Stimulated activated CD8-positive, alpha-beta memory T cell treated with anti-CD3 and anti-CD28 coated beads, Interleukin-7, amount 100 ng/mL, for 48 hours (primary cell): ENCODE measurements at regions not wholly inside any gene's neighbourhood (a gene's known extent, or its start where the extent isn't known, plus 50 kb on each side); places are given as distances from the start of the nearest gene placed in this dataset.

Experiments used
- DNase-seq, 2 donors: peaks; one replicate each; pipeline ENCODE4 v3.0.0-alpha.2; 2020; ENCODE audit warnings: low read depth in 1 of 2; ENCODE audit errors: extremely low read depth in 1 of 2

DNA sequence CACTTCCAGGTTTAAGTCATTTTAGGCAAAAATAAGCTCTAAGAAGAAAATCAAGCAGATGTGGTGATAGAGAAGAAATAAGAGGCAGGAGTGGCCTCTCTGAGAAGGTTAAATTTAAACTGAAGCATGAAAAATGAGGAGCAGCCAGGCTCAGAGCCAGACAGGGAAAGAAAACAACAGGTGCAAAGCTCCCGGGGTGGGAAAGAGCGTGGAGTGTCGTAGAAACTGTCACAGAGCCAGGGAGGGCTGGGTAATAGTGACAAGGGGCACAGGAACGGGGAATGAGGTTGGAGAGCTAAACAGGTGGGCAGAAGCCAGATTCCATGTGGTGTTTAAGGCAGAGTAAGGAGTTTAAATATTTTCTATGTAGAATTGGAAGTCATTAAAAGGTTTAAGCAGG, 132.1 kb upstream of the BLID start:
- no peak for DNase-seq

DNA sequence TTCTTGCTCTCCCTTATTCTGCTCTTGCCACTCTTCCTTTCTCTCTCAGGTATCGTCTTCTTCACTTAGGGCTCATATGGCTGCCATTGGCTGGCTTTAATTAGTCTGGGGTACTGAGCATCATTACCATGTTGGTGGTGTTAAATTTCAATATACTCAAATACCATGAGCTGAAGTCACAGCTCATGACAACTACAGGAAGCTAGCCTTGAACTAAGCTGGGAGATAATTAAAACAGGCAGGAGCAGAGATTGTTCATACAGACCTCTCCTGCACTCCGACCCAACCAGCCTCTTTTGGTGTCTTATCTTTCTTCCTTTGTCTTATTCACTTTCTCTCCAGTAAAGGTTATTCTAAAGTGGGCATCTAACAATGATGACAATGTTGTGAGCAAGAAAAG, 130.9 kb upstream of the BLID start:
- no peak for DNase-seq

DNA sequence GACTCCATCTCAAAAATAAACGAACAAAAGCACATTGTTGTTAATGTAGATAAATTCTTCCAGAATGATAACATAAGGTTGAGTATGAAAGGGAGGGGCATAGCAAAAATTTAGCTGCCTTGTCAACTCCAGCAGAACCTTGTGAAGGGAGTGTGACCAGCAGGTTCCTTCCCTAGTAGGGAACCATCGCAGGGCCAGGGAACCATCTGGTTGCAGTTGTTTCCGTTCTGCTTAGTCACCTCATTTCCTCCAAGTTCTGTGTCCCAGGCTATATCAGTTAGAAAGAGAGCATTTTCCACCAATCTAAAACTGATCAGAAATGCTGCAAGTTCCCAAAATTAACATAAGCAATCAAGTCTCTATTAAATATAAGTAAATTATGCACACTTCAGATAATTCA, 126.7 kb upstream of the BLID start:
- DNase-seq = no peak

DNA sequence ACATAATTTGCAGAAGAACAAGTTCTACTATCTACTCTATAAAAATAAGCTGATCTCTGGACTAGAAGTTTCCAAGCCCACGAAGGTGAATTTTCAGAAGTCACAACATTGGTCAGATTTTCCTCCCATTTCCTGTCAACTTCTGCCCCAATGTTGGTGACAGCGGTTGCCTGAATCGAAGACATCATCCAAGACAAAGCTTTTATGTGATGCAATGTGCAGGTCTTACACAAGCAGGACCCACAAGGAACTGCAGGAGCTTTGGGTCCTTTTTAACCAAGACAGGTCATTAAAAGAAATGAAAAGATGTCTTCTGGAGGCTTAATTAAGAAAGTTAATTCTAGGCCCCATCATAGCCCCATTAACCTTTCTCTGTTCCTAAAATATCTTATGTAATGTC, 125.6 kb upstream of the BLID start:
- no peak for DNase-seq

DNA sequence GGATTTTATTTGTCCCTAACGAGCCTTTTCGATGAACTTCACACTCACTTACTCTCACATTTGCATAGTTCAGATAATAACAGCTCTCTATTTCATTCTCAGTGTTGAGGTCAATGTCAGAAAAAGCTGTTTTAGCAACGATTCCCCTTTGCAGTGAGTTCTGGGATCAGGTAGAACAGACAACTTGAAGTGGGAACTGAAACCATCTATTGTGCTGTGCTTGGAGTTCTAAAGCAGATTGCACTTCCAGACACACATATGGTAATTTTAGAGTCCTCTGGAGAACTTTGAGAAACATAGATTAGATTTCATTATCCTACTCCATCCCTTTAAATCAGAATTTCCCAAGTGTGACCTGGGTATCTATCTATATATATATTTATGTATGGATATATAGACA, 124.6 kb upstream of the BLID start:
- no peak for DNase-seq

DNA sequence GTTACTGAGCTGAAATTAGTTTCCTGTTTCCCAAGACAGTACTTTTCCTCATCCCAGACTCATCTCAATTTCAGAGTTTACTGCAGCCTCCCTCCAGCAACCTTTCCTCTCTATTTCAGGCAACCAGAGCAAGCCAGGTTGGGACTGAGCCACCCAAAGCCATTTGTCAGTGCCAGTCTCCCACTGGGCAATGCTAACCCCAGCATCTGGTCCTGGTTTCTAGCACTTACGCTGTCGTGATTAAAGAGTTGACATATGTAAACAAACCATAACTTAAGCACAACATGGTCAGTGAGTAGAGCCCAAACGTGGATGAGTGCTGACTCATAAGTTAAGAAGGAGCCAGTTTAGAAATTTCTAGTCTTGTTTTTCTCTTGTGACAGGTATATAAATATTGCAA, 119.6 kb upstream of the BLID start:
- DNase-seq = no peak

DNA sequence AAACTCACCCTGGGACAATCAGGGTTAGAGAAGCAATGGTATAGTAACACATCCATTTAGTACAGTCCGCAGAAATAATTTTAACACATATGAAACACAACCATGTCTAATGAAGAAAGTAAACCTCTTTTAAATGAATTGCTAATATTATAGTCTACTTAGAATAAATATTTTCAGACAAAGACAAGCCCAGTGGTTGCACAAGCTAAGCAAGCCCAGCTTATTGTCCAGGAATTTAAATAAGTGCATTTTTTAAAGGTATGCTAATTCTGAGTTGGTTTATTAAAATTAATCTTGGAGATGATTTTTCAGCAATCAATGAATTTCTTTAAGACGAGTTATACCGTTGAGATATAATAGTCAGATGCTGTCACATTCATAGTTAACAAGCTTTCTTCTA, 118.8 kb upstream of the BLID start:
- DNase-seq = no peak

DNA sequence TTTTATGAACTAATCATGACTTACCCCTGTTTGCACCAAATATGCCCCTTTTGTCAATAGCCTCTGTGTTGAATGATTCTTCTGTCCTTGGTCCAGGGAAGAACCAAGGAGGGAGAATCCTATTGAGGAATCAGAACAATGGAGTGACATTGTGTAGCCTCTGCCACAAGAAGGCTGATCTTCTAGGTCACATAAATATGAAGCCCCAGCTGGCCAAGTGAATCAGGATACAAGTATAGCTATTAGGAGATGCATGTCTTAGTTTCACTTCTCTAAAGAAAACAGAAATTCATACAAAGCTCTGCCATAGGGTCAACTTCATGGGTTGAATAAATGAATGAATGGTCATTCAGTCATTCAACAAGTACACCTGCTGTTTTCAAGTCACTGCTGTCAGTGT, 118.2 kb upstream of the BLID start:
- no peak for DNase-seq

DNA sequence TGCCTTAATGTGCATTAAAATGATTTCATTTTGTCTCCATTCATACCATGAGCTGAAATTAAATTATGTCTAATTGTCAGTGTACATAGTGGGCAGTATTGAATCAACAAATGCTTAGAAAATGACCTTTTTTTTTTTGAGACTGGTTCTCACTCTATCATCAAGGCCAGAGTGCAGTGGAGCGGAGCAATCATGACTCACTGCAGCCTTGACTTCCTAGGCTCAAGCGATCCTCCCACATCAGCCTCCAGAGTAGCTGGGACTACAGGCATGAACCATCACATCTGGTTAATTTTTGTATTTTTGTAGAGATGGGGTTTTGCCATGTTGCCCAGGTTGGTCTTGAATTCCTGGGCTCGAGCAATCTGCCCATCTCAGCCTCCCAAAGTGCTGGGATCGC, 117.0 kb upstream of the BLID start:
- no peak for DNase-seq

DNA sequence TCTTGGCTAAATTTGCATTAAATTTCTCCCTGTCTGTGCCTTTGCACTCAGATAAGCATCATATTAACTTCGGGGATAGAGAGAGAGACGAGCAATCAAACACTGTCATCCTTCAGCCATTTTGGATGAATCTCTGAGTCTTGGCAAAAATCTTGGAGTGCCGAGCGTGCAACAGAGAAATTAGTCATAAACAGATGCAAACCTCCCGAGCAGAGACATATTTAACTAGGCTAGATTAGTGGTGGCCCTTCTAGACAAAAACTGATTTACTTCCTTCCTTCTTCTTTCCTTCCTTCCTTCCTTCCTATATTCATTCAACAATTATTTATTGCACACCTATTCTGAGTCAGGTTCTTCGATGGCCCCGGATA, 114.4 kb upstream of the BLID start:
- no peak for DNase-seq

DNA sequence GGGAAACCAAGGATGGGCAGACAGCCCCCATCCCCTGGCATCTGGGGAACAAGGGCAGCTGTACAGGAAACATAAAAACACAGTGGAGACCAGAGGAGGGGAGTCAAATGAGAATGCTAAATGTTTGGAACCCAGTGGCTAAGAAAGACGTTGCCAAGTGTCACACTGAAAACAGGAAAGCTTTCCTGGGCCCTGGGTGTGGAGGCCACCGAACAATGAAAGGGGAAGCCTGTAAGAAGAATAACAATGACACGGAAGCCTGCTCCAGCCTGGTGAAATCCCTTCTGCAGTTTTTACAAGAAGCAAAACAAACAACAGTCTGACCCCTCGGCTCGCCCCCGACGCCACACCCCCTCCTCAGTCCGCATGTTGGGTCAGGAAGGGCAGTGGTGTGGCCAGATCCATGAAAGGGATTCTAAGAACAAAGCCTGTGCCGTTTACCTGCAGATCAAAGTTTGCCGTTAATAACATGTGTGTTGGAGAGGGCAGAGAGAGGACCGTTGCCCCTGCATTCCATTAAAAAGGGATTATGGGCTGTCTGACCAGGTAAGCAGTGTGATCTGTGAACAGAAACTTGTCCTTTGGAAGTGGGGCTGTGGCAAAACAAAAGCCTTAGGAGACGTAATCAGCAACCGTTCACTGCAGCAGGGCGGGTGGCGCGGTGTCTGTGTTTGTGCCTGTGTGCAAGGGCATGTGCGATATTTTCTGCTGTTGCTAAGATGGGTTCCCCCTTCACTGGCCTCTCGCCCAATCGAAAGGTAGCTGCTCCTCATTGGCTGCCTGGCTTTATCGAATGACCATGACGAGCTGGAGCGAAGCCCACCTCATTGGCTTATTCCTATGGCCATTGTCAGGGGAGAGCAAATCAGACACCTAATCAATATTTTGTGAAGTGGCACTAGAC, 113.7 kb upstream of the BLID start:
- no peak for DNase-seq

DNA sequence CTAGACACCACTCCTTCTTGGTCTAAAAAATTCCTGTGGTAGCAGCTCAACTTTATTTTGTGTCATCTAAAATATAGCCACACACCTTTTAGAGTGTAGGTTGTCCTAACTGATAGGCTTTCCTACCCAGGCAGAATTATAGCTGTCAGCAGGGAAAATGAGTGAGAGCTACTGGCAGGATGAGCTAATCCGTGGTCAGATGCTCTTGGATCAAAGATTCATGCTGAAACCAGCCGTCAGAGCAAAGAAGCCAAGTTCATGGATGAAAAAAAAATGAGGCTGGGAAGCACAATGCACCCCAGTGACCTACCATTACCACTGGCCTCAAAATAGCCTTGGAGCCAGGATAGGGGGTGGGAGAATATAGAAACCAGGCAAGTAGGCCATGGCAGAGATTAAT, 113.1 kb upstream of the BLID start:
- no peak for DNase-seq

DNA sequence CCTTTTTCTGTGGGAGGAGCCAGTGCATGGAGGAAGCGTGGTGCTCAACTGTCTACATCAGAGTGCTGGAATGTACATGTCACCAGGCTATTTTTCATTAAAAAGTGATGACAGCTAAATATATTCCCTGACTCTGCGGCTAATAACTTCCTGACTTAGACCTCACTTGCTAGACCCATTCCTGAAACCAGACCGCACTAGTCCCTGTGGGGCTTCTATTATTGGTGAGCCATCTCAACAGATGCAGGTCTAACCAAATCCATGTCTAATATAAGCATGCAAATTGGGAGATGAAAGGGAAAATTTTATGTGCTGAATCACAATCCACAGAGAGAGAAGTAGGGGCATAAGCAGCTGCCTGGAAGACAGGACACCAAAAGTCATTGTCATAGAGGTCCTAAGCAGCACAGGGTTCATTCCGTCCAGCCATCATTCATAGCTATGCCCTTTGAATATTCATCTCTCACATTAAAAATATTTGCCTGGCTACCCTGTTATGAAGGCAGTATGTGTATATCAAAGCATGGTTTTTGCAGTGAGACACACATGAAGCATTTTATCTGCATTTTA, 110.9 kb upstream of the BLID start:
- no peak for DNase-seq

DNA sequence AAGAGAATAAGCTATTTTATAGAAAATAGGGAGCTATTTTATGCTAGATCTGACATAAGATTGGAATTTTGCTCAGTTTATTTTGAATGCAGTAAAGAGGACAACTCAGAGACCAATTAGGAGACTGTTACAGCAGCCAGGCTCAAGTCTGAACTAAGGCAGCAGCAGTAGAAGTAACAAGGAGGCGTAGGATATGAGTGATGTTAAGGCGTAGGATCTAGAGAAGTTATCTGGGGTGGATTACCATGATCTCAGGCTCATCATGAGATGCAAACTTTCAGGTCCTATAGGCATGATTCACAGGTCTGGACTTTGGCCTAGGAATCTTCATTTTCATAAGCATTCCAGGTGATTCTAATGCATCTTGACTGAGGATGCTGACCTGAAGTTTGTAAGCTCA, 108.9 kb upstream of the BLID start:
- DNase-seq = no peak

DNA sequence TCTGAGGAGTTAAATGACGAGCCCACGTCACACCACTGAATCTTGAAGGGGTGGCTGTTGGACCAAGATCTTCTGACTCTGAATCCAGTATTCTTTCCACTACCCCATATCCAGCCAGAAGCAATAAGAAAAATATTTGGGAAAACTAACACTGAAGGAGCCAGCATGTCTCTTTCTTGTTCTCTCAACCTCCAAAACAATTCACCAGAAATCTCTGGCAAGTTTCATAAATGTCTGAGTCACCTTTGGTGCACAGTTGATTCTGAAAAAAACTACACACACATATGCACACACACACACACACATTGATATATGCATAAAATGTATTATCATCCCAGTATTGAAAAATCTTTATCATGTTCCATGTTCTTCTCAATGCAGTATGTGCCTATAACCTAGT, 104.3 kb upstream of the BLID start:
- no peak for DNase-seq

DNA sequence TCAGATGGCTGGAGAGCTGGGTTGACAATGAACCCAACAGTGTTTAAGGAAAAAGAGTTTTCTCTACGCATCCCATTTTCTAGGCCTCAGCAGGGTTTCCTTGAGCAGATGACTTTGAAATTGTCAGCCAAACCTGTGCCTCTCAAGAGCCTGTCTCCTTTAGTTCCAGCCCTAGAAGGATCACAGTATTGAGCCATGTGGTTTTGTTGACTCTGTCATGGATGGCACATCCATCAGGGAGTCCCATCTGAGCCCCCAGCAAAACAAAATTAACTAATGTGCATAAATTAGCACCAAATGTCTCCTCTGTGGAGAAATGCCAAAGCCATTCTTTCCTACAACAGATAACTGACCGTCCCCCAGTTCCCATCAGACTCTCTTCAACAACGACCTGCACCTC, 103.8 kb upstream of the BLID start:
- DNase-seq = no peak

DNA sequence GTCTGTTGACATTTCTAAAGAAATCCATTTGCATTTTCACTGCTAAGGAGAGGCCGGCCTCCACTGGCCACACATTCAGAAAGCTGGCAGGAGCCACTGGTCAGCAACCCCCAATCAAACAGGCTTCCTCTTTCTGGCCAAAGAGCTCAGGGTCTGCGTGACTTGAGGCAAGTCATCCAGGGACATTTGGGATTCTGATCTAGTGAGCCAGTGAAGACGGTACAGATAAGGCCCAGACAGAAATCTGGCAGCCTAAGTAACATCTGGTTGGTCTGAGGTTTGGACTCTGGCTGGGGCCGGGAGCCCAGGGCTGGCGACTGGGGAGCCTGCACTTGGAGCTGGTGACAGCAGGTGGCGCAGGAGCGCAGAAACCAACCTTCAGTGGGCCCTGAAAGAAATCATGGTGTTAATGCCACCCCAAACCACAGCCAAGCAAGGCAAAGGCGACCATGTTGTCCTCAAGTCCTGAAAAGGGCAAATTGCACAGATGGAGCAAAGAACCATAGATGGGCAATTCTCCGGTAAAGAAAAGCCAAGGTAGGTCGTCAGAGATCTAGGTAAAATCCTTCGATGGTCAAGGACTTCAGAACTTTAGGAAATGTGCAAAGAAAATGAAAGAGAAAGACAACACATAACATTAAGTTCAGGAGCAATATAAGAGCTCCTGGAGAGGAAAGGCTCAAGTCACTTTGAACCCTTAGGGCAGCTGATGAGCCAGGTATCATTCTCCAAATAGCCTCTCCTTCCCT, 99.4 kb upstream of the BLID start:
- DNase-seq = peak in 1 of 2 donors; percentile 7

DNA sequence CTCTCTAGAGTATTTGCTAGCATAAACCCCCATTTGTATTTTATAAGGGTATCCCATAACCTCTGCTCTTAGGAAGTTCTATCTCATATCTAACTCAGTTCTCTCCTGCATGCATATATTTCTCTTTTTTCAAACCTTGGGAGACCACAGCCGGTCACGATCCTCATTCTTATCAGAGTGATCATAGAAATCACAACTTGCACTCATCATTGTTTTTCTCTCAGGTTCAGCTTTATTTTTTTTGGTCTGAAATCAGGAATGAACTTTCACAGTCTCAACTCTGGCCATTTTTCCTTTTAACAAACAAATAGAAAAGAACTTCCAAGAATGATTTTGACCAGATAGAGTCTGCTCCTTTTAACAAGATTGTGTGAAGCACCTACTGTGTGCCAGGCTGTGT, 98.6 kb upstream of the BLID start:
- DNase-seq = no peak

DNA sequence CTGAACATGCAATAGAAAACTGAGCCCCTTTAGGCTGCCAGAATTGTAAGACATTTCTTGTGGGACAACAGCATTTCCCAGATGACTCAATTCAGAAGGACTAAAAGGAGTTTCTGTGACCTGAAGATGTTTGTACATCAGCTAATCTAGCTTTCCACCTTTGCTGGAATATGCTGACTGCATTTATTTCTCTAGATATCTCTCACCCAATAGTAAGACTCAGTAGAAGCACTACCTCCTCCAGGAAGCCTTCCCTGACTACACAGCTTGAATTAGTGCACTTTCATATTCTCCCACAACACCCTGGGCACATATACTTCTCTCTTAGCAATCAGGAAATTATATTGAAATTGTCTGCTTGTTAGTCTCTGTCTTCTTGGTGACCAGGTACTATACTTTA, 98.1 kb upstream of the BLID start:
- no peak for DNase-seq

DNA sequence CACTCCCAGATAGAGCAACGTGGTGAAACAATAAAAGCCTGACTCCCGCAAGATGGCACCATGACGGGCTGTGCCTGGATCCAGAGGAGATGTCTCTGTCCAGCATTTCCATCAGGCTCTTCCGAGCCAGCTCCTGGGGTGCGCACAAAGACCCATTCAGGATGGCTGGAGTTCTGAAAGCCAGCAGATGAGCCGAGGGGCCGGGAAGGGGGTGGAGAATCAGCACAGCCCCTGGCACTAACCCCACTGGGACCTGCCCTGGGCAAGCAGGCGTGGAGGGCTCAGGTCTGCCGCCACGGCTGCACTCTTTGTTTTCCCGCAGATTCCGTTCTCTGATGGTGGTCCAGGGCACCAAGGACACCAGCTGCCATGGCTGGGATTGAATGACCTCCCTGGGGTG, 97.2 kb upstream of the BLID start:
- DNase-seq = no peak

DNA sequence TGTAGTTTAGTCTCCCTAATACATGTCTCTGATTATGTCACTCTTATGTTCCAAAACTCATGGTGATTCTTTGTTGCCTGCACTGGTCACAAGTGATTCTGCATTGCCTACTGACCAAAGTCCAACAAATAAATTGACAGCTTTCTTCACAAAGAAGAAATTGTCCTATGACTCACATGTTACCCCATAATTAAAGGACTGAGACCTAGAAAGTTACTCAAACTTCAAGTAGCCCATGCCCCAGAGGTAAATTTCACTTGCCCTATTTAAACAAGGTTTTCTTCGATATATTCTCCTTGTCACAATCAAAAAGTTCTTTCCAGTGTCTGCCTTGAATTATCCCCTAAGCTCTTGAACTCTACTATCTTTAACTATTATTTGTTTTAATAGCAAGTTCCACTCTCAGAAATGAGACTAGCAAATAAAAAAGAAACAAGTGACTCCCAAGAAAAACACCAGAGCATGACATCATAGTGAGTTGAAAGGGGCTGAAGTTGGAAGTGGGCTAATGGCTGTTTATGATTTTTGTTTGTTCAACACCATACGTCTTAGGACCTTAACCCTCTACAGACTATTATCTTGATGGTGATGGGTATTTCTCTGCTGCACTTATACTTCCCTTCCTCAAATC, 94.5 kb upstream of the BLID start:
- DNase-seq = no peak
